ENCODE measurements at regions not wholly inside any gene's neighbourhood (a gene's known extent, or its start where the extent isn't known, plus 50 kb on each side); places are given as distances from the start of the nearest gene placed in this dataset.

GRCh38 chr5:71880536-71880935, 161.5 kb downstream of the CARTPT start:
- TF ChIP-seq, protein P1, sequence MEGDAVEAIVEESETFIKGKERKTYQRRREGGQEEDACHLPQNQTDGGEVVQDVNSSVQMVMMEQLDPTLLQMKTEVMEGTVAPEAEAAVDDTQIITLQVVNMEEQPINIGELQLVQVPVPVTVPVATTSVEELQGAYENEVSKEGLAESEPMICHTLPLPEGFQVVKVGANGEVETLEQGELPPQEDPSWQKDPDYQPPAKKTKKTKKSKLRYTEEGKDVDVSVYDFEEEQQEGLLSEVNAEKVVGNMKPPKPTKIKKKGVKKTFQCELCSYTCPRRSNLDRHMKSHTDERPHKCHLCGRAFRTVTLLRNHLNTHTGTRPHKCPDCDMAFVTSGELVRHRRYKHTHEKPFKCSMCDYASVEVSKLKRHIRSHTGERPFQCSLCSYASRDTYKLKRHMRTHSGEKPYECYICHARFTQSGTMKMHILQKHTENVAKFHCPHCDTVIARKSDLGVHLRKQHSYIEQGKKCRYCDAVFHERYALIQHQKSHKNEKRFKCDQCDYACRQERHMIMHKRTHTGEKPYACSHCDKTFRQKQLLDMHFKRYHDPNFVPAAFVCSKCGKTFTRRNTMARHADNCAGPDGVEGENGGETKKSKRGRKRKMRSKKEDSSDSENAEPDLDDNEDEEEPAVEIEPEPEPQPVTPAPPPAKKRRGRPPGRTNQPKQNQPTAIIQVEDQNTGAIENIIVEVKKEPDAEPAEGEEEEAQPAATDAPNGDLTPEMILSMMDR (IDR thresholded peaks at IDR 0.05) = no peak
- TF ChIP-seq POLR2A (IDR thresholded peaks at IDR 0.05) = no peak
